GM12891 (cell line): ENCODE measurements at regions not wholly inside any gene's neighbourhood (a gene's known extent, or its start where the extent isn't known, plus 50 kb on each side); places are given as distances from the start of the nearest gene placed in this dataset.

Experiments
- POLR2A ChIP-seq: IDR thresholded peaks from 2 replicates; pipeline ENCODE4 v1.6.1; 2011; ENCODE audit warnings: low read depth, low read length, control low read depth
- POLR2AphosphoS5 ChIP-seq: IDR thresholded peaks from 2 replicates; pipeline ENCODE4 v1.6.1; 2011; ENCODE audit warnings: low read depth, low read length, control low read depth
- POU2F2 ChIP-seq: IDR thresholded peaks from 2 replicates; pipeline ENCODE4 v1.6.1; 2011; ENCODE audit warnings: low read depth, mild to moderate bottlenecking, control low read depth, low read length, moderate library complexity

DNA sequence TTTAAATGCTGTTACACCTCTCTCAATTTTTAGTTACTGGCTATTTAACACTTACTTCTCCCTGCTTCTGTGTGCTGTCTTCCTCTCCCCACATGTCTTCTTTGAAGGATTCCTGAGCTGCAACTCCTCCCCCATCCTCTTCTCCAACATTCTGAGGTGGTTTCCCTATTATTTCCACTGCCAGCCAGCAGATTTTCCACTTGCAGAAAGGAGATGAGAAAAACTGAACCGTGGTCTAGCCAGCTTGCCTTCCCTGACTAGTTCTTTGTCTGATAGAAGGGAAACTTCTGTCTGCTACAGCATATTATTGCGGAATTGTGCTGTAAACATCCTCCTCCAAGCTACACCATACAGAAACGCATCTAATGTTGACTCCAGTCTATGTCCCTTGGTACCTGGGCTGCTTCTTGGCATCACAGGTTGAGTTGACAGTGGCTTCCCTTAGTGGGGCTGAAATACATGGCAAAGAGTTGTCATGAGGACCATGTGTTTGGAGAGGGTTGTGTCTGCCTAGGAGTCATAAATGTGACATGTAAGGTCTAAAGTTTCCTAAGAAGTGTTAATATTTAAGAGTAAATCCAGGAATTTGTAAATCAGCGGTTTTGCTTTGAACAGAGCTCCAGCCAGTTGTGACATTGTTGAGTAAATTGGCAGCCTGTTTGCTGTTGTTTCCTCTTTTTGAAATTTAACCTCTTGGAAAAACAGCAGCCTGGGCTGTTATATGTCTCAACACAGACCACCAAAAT lies 68.3 kb upstream of the RND3 start:
- TF ChIP-seq POLR2A (no peak), POLR2AphosphoS5 (no peak), POU2F2 (no peak)
